COLO668 (cell line): ENCODE measurements at regions not wholly inside any gene's neighbourhood (a gene's known extent, or its start where the extent isn't known, plus 50 kb on each side); places are given as distances from the start of the nearest gene placed in this dataset.

Experiments
- DNase-seq: peaks from one replicate; lab custom pipeline; 2025; ENCODE audit not compliant: unreplicated experiment; lab: John Stamatoyannopoulos, UW

GRCh38 chr17:34527908-34528470 is 51.4 kb upstream of the TMEM132E start:
- no peak for DNase-seq

- no peak for DNase-seq
Measured at GRCh38 chr17:34527136-34527907, 52.1 kb upstream of the TMEM132E start.

- DNase-seq, result no peak
Measured at GRCh38 chr17:34525651-34526050, 53.7 kb upstream of the TMEM132E start.

GRCh38 chr17:34521955-34522354 is 57.4 kb upstream of the TMEM132E start:
- DNase-seq, result no peak

- no peak for DNase-seq
Measured at GRCh38 chr17:34519282-34519681, 60.1 kb upstream of the TMEM132E start.

- no peak for DNase-seq
Measured at GRCh38 chr17:34517406-34517805, 62.0 kb upstream of the TMEM132E start.

GRCh38 chr17:34511931-34512330 is 67.5 kb upstream of the TMEM132E start:
- no peak for DNase-seq

GRCh38 chr17:34511265-34511664 is 68.1 kb upstream of the TMEM132E start:
- DNase-seq, result no peak

GRCh38 chr17:34504814-34505484 is 74.4 kb upstream of the TMEM132E start:
- no peak for DNase-seq

GRCh38 chr17:34503528-34504195 is 75.7 kb upstream of the TMEM132E start:
- no peak for DNase-seq

- no peak for DNase-seq
Measured at GRCh38 chr17:34502426-34502825, 77.0 kb upstream of the TMEM132E start.

- no peak for DNase-seq
Measured at GRCh38 chr17:34499576-34499975, 79.8 kb upstream of the TMEM132E start.

GRCh38 chr17:34493917-34494316 is 85.5 kb upstream of the TMEM132E start:
- DNase-seq, result no peak

- no peak for DNase-seq
Measured at GRCh38 chr17:34487626-34488025, 91.8 kb upstream of the TMEM132E start.

- DNase-seq, result no peak
Measured at GRCh38 chr17:34486761-34487160, 92.6 kb upstream of the TMEM132E start.

GRCh38 chr17:34485999-34486398 is 93.4 kb upstream of the TMEM132E start:
- DNase-seq, result no peak

- no peak for DNase-seq
Measured at GRCh38 chr17:34484193-34484733, 95.1 kb upstream of the TMEM132E start.

GRCh38 chr17:34482730-34483129 is 96.7 kb upstream of the TMEM132E start:
- no peak for DNase-seq

- DNase-seq, result no peak
Measured at GRCh38 chr17:34481779-34482178, 97.6 kb upstream of the TMEM132E start.

- no peak for DNase-seq
Measured at GRCh38 chr17:34479371-34479770, 100.0 kb upstream of the TMEM132E start.

GRCh38 chr17:34478244-34478643 is 101.1 kb upstream of the TMEM132E start:
- DNase-seq, result no peak
